Thyroid gland (tissue), 4 donors: ENCODE measurements at regions not wholly inside any gene's neighbourhood (a gene's known extent, or its start where the extent isn't known, plus 50 kb on each side); places are given as distances from the start of the nearest gene placed in this dataset.

Source experiments
- POLR2A ChIP-seq, 2 donors: fragments of 450-650 bp; IDR thresholded peaks; one replicate each; pipeline ENCODE4 v1.6.1; 2017; ENCODE audit warnings: antibody characterized with exemption in 2 of 2, mild to moderate bottlenecking in 2 of 2, moderate library complexity in 1 of 2
- TF ChIP-seq, protein P1 (sequence below), 6 experiments: fragments of 200-600 bp in 3 of 6; fragments of 450-650 bp in 3 of 6; sonication (generic) in 3 of 6; IDR thresholded peaks; one replicate each; pipeline ENCODE4 v1.5.1; 2016 to 2019; ENCODE audit warnings: antibody characterized with exemption in 6 of 6, mild to moderate bottlenecking in 2 of 6, inconsistent platforms in 1 of 6, moderate library complexity in 1 of 6

DNA sequence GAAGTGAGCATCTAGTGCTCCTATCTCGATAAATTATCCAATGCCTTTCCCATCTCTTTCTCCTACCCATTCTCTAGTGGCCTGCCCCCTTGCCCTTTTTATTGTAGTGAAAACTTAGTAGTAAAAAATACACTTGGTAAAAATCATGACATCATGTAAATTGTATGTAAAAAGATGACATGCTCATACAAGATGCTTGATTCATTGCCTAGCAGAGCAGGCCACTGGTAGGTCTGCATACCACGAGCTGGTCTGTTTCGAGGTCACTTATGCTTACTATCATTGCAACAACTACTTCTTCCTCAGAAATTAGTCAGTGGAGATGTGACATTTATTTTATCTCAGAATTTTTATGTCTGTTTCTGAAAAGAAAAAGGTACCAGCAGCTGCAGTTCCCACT is 177.3 kb downstream of the C9orf152 start:
- TF ChIP-seq, protein P1, sequence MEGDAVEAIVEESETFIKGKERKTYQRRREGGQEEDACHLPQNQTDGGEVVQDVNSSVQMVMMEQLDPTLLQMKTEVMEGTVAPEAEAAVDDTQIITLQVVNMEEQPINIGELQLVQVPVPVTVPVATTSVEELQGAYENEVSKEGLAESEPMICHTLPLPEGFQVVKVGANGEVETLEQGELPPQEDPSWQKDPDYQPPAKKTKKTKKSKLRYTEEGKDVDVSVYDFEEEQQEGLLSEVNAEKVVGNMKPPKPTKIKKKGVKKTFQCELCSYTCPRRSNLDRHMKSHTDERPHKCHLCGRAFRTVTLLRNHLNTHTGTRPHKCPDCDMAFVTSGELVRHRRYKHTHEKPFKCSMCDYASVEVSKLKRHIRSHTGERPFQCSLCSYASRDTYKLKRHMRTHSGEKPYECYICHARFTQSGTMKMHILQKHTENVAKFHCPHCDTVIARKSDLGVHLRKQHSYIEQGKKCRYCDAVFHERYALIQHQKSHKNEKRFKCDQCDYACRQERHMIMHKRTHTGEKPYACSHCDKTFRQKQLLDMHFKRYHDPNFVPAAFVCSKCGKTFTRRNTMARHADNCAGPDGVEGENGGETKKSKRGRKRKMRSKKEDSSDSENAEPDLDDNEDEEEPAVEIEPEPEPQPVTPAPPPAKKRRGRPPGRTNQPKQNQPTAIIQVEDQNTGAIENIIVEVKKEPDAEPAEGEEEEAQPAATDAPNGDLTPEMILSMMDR (IDR thresholded peaks at IDR 0.05), result no peak
- TF ChIP-seq POLR2A (IDR thresholded peaks at IDR 0.05), result no peak
